IMR-90 (cell line): ENCODE measurements at regions not wholly inside any gene's neighbourhood (a gene's known extent, or its start where the extent isn't known, plus 50 kb on each side); places are given as distances from the start of the nearest gene placed in this dataset.

ENCODE experiments used
- CHD1 ChIP-seq: IDR thresholded peaks from 2 replicates; pipeline ENCODE4 v1.6.1; 2012; ENCODE audit warnings: low read depth, low read length, improper control_type of control experiment
- MAZ ChIP-seq: IDR thresholded peaks from 2 replicates; pipeline ENCODE4 v1.6.1; 2012; ENCODE audit warnings: low read depth, mild to moderate bottlenecking, low read length, improper control_type of control experiment, moderate library complexity, borderline replicate concordance
- POLR2A ChIP-seq: IDR thresholded peaks from 2 replicates; pipeline ENCODE4 v1.6.1; 2012; ENCODE audit warnings: mild to moderate bottlenecking, low read depth, low read length
- RAD21 ChIP-seq: IDR thresholded peaks from 2 replicates; pipeline ENCODE4 v1.6.1; 2012; ENCODE audit warnings: low read length, improper control_type of control experiment
- RCOR1 ChIP-seq: IDR thresholded peaks from 2 replicates; pipeline ENCODE4 v1.6.1; 2012; ENCODE audit warnings: mild to moderate bottlenecking, low read length, improper control_type of control experiment; ENCODE audit not compliant: insufficient replicate concordance
- SMC3 ChIP-seq: fragments of 150-350 bp; IDR thresholded peaks from 2 replicates; pipeline ENCODE4 v1.6.1; 2016; ENCODE audit warnings: low read depth, mild to moderate bottlenecking, antibody characterized with exemption, low read length, moderate library complexity
- TF ChIP-seq, protein P1 (sequence below): conservative IDR thresholded peaks from 2 replicates; pipeline ENCODE4 v1.5.1; 2012; ENCODE audit warnings: mild to moderate bottlenecking, low read depth, low read length, improper control_type of control experiment
- TF ChIP-seq, protein P2 (sequence below): fragments of 150-350 bp; IDR thresholded peaks from 2 replicates; pipeline ENCODE4 v1.6.1; 2017; ENCODE audit warnings: mild to moderate bottlenecking, antibody characterized with exemption, low read length, low read depth

DNA sequence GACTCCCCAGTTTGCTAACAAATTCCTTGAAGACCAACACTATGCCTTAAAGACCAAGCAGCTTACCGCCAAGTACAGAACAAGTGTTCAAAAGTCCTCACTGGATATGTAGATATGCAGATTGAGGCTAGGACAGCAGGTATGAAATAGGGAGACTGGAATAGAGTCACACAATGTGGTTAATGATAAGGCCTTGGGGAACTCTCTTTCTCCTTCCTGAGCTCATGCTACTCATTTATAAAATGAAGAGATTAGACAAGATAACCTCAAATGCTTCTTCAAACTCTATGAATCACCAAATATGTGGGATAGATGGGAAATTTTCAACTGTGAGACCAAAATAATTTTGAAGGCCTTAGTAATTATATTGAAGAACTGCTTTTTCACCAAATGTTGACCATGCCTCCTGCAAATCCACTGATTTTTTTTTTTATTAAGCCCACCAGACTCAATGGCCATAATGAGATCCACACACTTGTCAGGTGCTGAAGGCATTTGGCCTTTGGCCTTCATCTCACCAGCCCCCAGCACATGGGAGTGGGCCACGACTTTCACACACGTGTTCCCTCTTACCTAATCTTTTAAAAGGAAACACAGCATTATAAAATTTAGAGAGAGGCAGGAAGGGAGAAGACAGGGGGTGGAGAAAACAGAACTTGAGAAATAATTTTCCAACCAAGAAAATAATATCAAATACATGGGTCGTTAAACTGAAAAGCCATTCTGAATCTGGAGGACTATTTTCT is 181.5 kb downstream of the EN1 start:
- TF ChIP-seq SMC3, result no peak
- TF ChIP-seq, protein P1, sequence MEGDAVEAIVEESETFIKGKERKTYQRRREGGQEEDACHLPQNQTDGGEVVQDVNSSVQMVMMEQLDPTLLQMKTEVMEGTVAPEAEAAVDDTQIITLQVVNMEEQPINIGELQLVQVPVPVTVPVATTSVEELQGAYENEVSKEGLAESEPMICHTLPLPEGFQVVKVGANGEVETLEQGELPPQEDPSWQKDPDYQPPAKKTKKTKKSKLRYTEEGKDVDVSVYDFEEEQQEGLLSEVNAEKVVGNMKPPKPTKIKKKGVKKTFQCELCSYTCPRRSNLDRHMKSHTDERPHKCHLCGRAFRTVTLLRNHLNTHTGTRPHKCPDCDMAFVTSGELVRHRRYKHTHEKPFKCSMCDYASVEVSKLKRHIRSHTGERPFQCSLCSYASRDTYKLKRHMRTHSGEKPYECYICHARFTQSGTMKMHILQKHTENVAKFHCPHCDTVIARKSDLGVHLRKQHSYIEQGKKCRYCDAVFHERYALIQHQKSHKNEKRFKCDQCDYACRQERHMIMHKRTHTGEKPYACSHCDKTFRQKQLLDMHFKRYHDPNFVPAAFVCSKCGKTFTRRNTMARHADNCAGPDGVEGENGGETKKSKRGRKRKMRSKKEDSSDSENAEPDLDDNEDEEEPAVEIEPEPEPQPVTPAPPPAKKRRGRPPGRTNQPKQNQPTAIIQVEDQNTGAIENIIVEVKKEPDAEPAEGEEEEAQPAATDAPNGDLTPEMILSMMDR, result no peak
- TF ChIP-seq POLR2A, result no peak
- no peak for TF ChIP-seq RAD21
- TF ChIP-seq MAZ, result no peak
- TF ChIP-seq, protein P2, sequence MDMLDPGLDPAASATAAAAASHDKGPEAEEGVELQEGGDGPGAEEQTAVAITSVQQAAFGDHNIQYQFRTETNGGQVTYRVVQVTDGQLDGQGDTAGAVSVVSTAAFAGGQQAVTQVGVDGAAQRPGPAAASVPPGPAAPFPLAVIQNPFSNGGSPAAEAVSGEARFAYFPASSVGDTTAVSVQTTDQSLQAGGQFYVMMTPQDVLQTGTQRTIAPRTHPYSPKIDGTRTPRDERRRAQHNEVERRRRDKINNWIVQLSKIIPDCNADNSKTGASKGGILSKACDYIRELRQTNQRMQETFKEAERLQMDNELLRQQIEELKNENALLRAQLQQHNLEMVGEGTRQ, result no peak
- no peak for TF ChIP-seq RCOR1
- TF ChIP-seq CHD1, result no peak
